ENCODE measurements at regions not wholly inside any gene's neighbourhood (a gene's known extent, or its start where the extent isn't known, plus 50 kb on each side); places are given as distances from the start of the nearest gene placed in this dataset.

GRCh38 chr11:15905366-15906104 is 450.8 kb downstream of the SOX6 start:
- Histone ChIP-seq H3K4me2 (ENCODE audit: insufficient read depth, low read length) (no peak overlapping the region), H3K9me3 (replicated peaks; ENCODE audit: control insufficient read depth, insufficient read depth, low read depth, low read length) (no peaks in the 10 kb centered on the region), H3K9me1 (ENCODE audit: control insufficient read depth, insufficient read depth, low read length) (no peaks in the 10 kb centered on the region), H2AFZ (ENCODE audit: low read depth, low read length) (no peak overlapping the region), H3K27me3 (ENCODE audit: control insufficient read depth in 2 of 2, insufficient read depth in 2 of 2, low read length in 2 of 2) (peaks cover 0 to 16% of the 10 kb centered on the region in 2 experiments; a peak in 3 of 5 replicates), H4K20me1 (replicated peaks; ENCODE audit: control insufficient read depth, insufficient read depth, low read length) (no peaks in the 10 kb centered on the region), H3K36me3 (ENCODE audit: control insufficient read depth, insufficient read depth, low read length) (no peaks in the 10 kb centered on the region), H3K4me1 (replicated peaks in 1 of 2; ENCODE audit: control insufficient read depth in 2 of 2, insufficient read depth in 2 of 2, low read length in 2 of 2) (peaks cover 4 to 11% of the 10 kb centered on the region in 2 experiments; a peak in 2 of 5 replicates), H3K9ac (ENCODE audit: insufficient read depth in 1 of 2, low read depth in 2 of 2, low read length in 2 of 2) (no peak overlapping the region), H3K79me2 (ENCODE audit: control insufficient read depth, insufficient read depth, low read length) (no peaks in the 10 kb centered on the region), H3K4me3 (no peak overlapping the region), H3K27ac (ENCODE audit: extremely low read depth, low read depth, low read length) (no peak overlapping the region)
- 46% methylated on average over 16 of the region's 21 CpGs for WGBS (ENCODE audit: insufficient coverage, low coverage, missing lambda C conversion rate)
- FAIRE-seq (no peak), ATAC-seq (peak; percentile 19; the same call in 1 of the 3 replicates), DNase-seq (ENCODE audit: extremely low read depth in 1 of 4, low spot score in 3 of 4) (no peak)
- POLR2A ChIA-PET: interaction anchor here (0.5 to 0.6 kb wide), 3 partner anchors 10 to 84 kb away, joined by 3 read pairs; no protein-coding TSS in a partner anchor
- intact Hi-C loops (cut with micrococcal nuclease): no loop called here
- CTCF ChIA-PET (ENCODE audit: low intra/inter-chr PET ratio): no interaction called here
- in situ Hi-C loops (cut with MboI): no loop called here
- TF ChIP-seq CBX3 (IDR thresholded peaks at IDR 0.05; ENCODE audit: borderline replicate concordance in 1 of 2, low read length in 2 of 2) (no peak), NKRF (IDR thresholded peaks at IDR 0.05; ENCODE audit: borderline replicate concordance) (no peak), TAF9B (IDR thresholded peaks at IDR 0.05; ENCODE audit: partially characterized antibody) (no peak), MBD1 (CRISPR knock-in tag; IDR thresholded peaks at IDR 0.05) (no peak), ZNF23 (CRISPR knock-in tag; IDR thresholded peaks at IDR 0.05) (no peak), ZBTB17 (CRISPR knock-in tag; IDR thresholded peaks at IDR 0.05) (no peak), IRF2 (CRISPR knock-in tag; IDR thresholded peaks at IDR 0.05) (no peak), PTRF (tag; IDR thresholded peaks at IDR 0.05) (no peak)
- BruUV-seq (replicated peaks): no TSS peak
